NOMO-1 treated with DMSO at 0.1 percent for 48 hours (cell line): ENCODE measurements at regions not wholly inside any gene's neighbourhood (a gene's known extent, or its start where the extent isn't known, plus 50 kb on each side); places are given as distances from the start of the nearest gene placed in this dataset.

Experiments used
- DNase-seq: peaks from one replicate; lab custom pipeline; 2025; ENCODE audit not compliant: unreplicated experiment; lab: John Stamatoyannopoulos, UW

DNA sequence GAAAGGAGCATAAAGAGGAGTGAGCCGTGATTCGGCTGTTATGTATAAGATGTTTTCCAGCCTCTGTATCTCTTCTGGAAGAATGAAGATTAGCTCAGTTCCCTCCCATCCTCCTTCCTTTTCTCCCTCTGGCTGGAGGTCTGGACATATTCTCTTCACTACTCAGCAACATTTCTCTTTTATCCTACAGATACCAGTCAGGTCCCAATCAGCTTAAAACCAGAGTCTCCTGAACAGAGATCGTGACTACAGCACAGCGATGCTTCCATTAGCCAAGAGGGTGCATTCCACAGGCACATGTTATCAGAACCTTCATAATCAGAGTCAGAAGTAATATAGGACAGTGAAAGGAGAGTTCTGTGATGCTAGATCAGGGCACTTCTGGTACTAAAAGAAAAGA, 133.9 kb upstream of the SOX4 start:
- DNase-seq: no peak

DNA sequence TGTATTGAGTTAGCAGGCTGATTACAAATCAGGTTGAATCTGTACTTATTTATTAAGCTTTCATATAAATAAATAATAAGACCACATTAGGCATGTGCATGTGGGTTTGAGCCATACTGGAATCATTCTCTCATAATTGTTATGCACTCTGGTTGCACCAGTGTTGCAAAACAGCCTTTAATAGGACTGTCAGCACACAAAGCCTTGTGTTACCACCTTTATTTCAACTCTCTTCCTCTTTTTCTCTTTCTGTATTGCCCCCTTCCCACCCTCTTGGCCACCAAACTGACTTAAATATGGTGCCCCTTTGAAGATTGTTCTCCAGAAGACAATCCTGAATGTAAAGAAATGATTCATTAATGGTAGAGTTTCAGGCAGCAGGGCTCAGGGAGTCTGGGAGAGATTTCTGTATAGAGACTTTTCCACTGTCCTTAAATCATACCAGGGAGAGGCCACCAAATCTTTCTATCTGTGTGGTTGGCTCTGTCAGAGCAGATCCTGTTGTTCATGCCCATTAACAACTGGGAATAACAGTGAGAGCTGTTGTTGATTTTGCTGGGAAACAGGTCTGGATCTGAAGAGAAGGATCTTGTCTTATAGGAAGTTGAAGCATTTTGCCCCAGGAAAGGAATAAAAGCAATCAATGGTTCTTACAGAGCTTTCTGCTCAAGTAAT, 131.6 kb upstream of the SOX4 start:
- DNase-seq: peak; percentile 67

DNA sequence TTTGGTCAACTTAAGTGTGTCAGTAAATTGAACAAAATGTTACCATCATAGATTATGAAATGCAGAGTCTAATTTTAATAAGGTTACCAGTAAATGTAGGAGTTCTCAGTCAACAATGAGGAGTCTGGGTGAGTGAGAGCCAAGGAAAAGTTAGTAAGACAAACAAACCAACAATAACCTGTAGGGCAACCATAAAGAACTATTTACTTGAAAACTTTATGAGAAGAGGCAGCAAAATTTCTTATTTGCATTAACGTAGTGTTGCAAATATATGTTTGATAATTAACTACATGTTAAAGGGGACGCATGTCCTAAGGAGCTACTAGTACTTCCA, 131.1 kb upstream of the SOX4 start:
- DNase-seq: no peak

DNA sequence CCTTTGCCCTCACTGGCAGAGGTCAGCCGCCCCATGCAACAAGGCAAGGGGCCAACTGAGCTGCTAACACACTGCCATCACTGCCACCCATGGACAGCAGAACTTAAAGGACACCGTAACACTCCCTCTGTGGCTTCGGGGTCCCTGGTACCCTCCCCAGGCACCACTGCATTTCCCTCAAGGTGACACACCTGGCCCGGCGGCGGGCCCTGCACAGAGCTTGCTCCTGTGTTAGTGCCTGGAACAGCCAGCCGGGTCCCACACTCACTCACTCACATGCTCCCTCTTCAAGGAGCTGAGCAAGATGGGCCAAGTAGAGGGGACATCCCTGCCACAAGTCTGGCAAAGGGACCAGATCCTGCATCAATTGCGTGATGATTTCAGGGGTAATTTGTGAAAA, 126.5 kb upstream of the SOX4 start:
- DNase-seq: no peak

DNA sequence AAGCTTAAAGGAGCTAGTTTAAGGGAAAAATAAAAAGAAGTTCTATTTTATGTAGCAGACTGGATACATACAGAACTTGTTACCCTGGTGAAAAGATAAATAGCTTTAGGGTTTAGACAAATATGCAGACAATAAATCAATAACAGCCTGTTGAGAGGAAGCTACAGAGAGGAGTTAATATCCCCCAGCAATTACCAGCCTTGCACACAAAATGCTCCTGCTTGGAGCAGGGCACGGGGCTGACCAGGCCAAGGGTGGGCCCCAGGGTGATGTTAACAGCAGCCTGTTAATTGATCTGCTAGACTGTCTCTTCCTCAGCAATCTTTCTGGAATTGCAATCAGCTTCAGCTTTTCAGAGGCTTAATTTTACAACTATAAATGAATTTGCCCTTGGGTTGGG, 125.1 kb upstream of the SOX4 start:
- no peak for DNase-seq

DNA sequence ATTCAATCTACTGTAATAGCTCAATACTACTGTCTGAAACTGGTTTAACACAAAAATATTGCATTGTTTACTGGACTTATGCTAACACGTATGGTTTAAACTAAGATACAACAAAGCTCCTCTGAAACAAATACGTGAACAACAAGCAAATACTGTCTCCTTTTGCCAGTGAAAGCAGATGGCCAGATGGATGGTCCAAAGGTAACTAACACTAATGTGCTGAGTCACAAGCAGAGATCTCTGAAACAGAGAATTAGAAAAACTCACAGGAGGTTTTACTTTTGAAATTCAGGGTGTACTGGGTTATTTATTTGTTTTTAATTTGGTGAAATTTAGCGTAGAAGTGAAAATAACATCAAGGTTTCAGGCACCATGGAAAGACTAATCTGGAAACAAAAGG, 124.3 kb upstream of the SOX4 start:
- DNase-seq: no peak

DNA sequence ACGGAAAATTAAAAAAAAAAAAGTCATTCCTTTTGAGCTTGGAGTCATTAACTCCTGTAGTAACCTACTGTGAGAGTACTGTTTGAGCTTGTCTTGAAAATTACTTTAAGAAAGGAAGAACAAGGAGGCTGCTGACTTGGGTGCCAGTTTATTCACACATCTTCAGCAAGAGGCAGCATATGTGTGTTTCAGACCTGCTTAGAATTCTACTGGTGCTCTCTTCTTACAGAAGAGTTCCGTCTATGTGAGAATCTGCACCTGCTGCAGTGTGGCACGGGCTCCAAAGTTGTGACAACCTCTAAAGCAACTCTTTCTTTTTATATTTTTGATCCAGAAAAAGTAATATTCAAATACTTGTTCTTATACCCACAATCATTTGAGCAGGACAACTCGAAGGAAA, 117.4 kb upstream of the SOX4 start:
- no peak for DNase-seq

DNA sequence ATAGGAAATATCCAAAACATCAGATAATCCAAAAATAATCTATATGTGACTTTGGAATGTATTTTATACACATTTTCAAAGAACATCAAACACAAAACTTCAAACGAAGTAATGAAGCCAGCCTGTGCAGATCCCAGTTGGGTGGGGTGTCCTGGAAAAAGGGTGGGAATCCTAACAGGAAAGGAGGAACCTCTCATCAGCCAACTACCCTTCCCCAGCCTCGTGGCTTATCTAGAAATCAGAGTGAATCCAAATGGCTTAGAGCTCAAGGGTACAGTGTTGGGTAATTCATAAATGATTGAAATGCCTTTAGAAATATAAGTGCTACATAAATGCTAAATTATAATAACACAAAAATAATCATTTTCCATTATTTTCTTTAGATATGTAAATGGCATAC, 115.1 kb upstream of the SOX4 start:
- no peak for DNase-seq

DNA sequence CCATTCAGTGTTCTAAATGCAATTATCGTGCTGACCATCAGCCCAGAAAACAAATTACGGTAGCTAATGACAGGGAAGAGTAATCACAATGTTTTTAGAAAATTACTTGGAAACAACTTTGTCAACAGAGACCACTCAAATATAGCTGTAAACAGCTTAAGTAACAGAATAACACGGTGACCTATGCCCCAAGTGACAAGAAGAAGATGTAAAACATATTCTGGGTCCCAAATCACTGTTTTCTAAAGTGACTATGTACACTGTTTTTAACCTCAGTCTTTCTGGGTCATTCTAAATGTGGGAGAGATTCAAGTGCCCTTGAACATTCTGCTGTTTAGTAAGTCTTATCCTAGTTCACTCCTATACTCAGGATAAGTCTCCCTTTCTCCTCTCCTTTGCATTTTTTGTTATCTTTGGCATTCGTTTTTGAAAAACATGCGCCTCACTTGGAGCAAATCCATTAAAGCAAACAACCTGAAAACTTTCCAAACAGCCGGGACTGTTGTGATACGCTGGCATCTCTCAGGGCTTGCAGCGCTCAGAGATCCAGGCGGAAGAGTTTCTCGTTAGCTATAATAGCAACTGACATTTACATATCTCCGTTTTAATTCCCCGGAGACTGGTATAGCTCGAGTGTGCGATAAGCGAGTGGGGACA, 114.5 kb upstream of the SOX4 start:
- DNase-seq: no peak

DNA sequence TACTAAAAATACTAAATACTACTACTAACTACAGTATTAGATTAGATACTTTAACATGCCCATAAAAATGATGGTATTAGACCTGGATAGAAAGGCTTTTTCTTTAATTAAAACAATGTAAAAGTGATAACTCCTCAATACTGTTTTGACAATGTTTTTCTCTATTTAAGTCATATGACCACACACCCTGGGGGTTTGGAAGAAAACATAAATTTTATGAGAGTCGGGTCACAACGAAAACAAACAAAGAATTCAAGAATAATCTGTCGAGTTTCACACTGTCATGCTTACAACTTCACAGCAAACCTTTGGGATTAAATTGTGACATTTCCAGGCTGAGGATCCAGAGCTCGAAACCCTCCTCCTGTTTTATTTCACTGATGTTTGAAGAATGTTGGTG, 107.4 kb upstream of the SOX4 start:
- DNase-seq: no peak

DNA sequence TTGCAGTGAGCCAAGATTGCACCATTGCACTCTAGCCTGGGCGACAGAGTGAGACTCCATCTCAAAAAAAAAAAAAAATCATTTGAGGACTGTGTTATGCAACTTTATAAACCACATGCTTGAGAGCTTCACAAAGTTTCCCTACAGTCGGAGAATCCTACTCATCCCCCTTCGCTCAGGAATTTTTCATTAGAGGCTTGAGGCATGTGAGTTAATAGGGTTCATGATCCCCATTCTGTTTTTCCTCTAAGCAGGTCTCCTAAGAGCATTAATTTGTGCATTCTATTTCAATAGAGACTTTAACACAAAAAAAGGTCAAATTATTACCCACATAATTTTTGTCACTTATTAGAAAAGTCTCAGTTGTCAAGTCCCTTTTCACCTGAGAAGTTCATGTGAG, 103.7 kb upstream of the SOX4 start:
- no peak for DNase-seq

DNA sequence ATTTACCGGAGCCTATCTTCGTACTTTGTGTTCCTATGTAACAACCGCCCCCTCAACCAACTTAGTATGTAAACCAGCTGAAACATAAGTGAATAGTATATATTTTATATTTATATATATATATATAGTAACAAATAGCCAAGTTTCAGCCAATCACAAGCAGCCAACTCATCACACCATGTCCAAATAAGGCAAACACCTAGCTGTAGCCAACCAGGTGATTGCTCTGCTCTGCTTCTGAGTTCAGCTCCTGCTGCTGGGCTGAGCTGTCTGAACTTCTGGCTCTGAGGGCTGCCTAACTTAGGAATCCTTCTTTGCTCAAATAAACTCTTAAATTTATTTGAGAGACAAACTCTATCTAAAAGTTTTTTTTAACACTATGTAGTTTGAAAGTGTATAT, 101.6 kb upstream of the SOX4 start:
- DNase-seq: no peak

DNA sequence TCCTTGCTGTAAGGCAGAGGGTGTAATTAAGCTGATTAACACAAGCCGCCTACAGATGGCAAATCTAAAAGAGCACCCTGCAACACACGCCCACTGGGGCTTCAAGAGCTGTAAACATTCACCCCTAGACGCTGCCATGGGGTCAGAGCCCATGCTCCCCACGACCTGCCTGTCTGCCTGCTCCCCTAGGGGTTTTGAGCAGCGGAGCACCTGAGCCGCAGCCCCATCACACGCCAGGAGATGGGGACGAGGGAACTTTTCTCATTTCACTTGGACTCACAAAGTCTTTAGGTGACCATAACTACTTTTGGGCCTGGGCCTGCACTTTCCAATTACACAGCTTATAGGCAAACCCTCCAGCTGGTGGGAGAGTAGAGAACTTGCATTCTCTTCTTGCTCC, 99.0 kb upstream of the SOX4 start:
- DNase-seq: no peak

DNA sequence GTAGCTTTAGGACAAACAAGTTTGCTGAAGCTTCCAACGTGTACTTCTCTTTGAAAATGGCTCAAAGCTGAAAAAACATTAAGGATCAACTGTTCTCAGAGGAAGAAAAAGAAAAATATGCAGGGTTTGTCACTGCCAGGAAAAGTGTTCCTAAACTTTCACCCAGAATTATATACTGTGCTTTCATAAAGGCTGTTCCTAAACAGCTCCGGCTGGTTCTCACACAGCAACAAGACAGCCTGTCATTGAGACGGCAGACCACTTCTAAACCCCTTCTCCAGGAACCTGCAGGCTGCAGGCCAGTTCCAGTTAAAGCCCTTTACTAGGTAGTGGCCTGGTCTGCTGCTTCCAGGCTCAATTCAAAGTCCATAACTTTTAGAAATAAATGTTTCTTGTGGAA, 97.4 kb upstream of the SOX4 start:
- no peak for DNase-seq

DNA sequence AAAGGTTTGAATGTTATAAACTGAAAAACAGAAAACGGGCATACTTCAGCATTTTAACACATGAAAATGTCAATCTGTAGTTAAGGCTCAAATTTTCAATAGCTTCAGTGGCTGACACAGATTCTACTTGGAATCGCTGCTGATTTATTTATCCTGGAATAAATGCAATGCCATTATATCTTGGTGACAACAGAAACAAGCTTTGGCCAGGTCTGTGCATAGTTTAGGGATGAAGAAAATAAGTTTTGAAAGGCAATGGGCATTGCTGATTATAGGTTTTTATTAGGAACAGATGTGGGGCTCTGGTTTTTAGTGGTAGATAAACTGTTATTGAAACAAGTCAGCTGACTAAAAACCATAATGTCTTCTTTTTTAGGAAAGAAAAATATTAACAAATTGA, 96.8 kb upstream of the SOX4 start:
- DNase-seq: no peak

DNA sequence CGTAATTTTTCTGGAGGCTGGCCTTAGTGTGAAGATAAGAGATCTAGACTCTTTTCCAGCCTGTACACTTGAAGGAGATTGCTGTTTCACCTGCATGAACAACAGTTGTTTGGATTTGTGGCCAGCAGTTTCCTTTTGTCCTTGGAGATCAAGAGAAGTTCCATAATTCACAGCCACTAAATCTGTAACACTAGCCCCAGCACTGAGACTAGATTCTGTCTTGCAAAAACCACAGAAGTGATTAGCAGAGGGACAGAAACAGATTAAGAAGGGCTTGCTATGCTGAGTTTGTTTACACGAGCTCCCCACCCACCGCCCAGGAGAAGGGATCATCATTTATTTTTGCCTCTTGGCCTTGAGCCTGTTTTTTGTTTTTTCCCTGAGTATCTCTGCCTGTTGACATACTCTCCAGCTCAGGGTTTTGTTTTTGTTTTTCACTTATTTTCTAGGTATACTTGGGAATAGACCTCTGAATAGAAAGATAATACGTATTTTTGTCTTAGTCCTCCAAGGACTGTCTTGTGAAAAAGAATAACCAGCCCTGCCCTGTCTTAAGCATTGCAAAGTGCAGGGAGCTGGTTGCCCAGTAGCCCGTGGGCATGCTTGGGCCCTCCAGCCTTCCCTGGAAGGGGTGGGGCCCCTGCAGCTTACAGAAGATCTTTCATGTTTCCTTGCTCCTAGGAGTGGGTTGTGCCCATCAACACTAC, 93.1 kb upstream of the SOX4 start:
- DNase-seq: no peak

DNA sequence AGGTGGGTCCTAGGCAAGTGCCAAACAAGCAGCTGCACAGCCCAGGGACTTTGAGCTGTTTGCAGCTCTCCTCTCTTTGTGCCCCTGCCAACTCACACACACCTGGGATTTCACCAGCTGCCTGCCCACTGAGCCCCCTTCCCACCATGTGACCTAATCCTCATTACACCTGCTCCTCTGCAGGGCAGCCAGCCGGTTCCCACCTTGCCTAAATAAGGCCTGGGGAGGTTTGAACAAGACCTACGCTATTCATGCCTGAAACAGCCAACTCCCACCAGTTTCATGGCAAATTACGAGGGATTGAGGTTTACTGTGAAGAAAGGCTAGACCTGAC, 92.6 kb upstream of the SOX4 start:
- no peak for DNase-seq

DNA sequence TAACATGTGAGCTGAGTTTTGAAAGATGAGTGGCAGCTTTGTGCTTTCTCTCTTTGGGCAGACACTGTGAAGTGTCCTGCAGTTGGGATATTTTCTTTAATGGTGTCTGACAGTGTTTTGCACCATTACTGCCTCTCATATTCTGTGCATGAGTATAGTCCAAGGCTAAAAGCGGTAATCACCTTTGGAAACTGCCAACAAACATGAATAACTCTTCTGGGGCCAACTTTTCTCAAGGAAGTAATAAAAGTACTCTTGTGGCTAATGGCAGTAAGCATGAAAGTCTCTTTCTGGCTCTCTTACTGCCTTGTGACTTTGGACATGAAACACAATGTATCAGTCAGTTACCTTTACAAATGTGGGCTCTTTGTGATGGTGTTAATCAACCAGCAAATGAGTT, 91.7 kb upstream of the SOX4 start:
- no peak for DNase-seq

DNA sequence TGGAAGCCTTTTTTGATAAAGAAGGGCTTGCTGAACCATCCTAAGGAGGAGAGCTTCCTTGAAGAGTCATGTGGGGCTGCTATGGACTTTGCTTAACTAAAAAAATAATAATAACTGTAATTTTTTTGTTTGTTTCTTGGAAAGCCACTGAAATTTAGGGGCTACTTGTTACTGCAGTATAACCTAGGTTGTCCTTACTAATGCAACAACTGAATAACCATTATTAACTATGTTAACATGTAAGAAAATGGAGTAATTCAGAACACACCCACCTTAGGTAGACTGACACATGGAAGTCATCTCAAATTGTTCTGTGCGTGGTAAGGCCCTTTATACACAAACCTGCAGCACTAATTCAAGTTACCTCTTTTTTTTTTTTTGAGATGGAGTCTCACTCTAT, 90.9 kb upstream of the SOX4 start:
- DNase-seq: no peak

DNA sequence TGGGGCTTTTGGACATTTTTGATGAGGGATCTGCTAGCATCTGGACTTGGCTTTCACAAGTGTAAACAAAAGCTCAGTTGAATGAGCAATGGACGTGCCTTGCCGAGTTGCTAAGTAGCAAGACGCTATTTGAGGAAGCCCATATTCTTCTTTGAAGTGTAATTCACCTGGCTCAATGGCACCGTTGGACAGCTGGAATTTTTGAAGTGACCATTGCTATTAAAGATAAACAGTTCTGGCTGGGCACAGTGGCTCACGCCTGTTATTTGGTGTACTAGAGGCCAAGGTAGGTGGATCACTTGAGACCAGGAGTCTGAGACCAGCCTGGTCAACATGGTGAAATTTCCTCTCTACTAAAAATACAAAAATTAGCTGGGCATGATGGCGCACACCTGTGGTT, 88.8 kb upstream of the SOX4 start:
- no peak for DNase-seq

DNA sequence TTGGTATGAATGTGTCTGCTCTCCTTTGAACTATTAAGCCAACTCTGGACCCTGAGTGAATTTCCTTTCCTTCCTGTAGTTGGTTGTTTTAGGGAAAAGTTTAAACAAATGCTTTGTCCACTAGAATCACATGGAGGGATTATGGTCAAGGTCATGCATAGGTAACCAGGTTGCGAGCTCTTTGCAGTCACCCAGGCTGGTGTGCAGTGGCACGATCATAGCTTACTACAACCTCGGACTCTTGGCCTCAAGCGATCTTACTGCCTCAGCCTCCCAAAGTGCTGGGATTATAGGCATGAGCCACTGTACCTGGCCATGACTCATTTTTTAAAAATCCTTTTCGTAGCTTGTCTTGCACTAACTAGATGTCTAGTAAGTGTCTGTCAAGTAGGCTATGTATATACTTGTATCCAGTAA, 88.0 kb upstream of the SOX4 start:
- no peak for DNase-seq

DNA sequence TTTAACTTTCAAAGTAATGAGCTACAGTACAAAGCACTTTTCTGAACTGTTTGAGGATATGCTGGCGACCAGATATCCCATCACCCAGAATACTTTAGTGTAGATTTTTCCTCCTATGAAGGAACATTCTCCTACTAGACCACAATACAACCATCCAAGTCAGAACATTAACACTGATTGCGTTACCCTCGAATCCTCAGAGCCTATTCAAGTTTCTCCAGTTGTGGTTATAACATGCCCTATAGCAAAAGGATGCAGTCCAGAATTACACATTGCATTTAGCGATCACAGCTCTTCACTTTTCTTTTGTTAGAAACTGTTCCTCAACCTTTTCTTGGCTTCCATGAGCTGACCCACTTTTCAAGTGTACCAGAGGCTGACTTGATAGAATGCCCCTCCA, 87.4 kb upstream of the SOX4 start:
- no peak for DNase-seq

DNA sequence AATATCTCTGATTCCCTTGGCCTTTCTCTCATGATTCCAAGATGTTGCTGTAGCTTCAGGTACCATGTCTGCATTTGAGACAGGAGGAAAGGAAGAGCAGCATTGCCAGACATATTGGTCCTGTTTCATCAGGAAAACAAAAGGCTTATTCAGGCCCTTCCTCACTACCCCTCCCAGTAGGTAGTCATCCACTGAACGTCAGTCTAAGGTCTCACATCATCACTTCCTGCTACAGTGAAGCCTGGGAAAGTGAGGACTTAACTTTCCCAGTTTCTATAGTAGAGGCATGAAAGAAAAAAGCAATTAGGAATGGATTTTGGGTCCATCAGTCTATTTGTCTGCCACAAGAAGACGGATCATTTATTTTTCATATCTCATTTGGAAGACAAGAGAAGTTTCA, 85.7 kb upstream of the SOX4 start:
- no peak for DNase-seq
